ENCODE measurements at regions not wholly inside any gene's neighbourhood (a gene's known extent, or its start where the extent isn't known, plus 50 kb on each side); places are given as distances from the start of the nearest gene placed in this dataset.

- H3K4me1 ChIP-seq, result no peaks in the 10 kb centered on the region
- no peak overlapping the region for H3K4me3 ChIP-seq
- H3K27me3 ChIP-seq, result no peaks in the 10 kb centered on the region
- no peak overlapping the region for H3K27ac ChIP-seq
- DNase-seq (ENCODE audit: low spot score), result no peak
- TF ChIP-seq CTCF (IDR thresholded peaks at IDR 0.05), result no peak
- peaks cover 0 to 8% of the 10 kb centered on the region in 2 donors for H3K9me3 ChIP-seq
- no peaks in the 10 kb centered on the region for H3K36me3 ChIP-seq
Observed at GRCh38 chr22:49583886-49584505, 243.7 kb downstream of the BRD1 start.

- DNase-seq (ENCODE audit: low spot score), result no peak
- Histone ChIP-seq H3K4me1 (no peaks in the 10 kb centered on the region), H3K36me3 (no peaks in the 10 kb centered on the region), H3K27me3 (no peaks in the 10 kb centered on the region), H3K9me3 (peaks cover 0 to 8% of the 10 kb centered on the region in 2 donors), H3K27ac (no peak overlapping the region), H3K4me3 (no peak overlapping the region)
- TF ChIP-seq CTCF (IDR thresholded peaks at IDR 0.05), result no peak
Observed at GRCh38 chr22:49583341-49583740, 244.3 kb downstream of the BRD1 start.

- DNase-seq (ENCODE audit: low spot score), result no peak
- H3K9me3 ChIP-seq, result peaks cover 0 to 8% of the 10 kb centered on the region in 2 donors
Observed at GRCh38 chr22:49582678-49583077, 245.0 kb downstream of the BRD1 start.

GRCh38 chr22:49582181-49582580, 245.5 kb downstream of the BRD1 start:
- no peaks in the 10 kb centered on the region for H3K4me1 ChIP-seq
- no peak for TF ChIP-seq CTCF (IDR thresholded peaks at IDR 0.05)
- no peaks in the 10 kb centered on the region for H3K27me3 ChIP-seq
- peaks cover 0 to 8% of the 10 kb centered on the region in 2 donors for H3K9me3 ChIP-seq
- no peak for DNase-seq (ENCODE audit: low spot score)
- no peaks in the 10 kb centered on the region for H3K36me3 ChIP-seq
- no peak overlapping the region for H3K4me3 ChIP-seq
- no peak overlapping the region for H3K27ac ChIP-seq

More at GRCh38 chr22:49582678-49583077, 245.0 kb downstream of the BRD1 start:
- Histone ChIP-seq H3K36me3 (no peaks in the 10 kb centered on the region), H3K27me3 (no peaks in the 10 kb centered on the region), H3K4me3 (no peak overlapping the region), H3K4me1 (no peaks in the 10 kb centered on the region), H3K27ac (no peak overlapping the region)
- TF ChIP-seq CTCF (IDR thresholded peaks at IDR 0.05), result no peak

GRCh38 chr22:49580024-49580423, 247.6 kb downstream of the BRD1 start:
- H3K9me3 ChIP-seq, result peaks cover 0 to 8% of the 10 kb centered on the region in 2 donors
- H3K4me3 ChIP-seq, result no peak overlapping the region
- no peak for TF ChIP-seq CTCF (IDR thresholded peaks at IDR 0.05)
- no peaks in the 10 kb centered on the region for H3K36me3 ChIP-seq
- no peaks in the 10 kb centered on the region for H3K27me3 ChIP-seq
- no peak overlapping the region for H3K27ac ChIP-seq
- no peak for DNase-seq (ENCODE audit: low spot score)
- peaks cover 0 to 2% of the 10 kb centered on the region in 2 donors for H3K4me1 ChIP-seq

Data from right atrium auricular region (tissue), 2 donors.